ENCODE measurements at regions not wholly inside any gene's neighbourhood (a gene's known extent, or its start where the extent isn't known, plus 50 kb on each side); places are given as distances from the start of the nearest gene placed in this dataset.
A peak's percentile ranks its signal among the peaks of the same experiment; 100 is the strongest.

DNA sequence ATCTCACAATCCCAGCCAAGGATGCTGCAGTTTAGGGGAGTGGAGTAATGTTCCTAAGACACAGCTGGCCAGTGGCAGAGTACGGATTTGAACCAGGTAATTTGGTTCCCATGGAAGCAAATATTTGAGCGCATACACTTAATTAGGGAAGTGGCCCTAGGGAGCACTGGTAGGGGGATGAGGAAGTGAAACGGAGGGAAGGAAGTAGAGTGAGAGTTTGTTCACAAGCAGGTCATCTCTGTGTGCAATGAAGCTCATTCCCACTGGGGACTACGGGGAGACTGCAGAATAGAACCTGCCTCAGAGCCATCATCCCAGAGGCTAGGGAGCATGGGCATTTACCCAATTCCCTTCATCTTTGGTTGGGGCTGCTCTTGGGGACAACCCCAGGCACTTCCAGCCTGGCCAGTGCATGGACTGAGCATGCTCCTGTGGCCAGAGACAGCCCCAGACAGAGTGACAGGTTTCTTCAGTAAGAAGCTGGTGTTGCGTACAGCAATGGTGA lies 317.2 kb upstream of the PROK2 start:
- H3K4me3 Mint-ChIP-seq = no peak overlapping the region
- no peak overlapping the region for H3K27ac Mint-ChIP-seq
- no peak for DNase-seq
- H3K36me3 Mint-ChIP-seq = no peaks in the 10 kb centered on the region
- H3K27me3 Mint-ChIP-seq = no peaks in the 10 kb centered on the region
- no peaks in the 10 kb centered on the region for H3K9me3 Mint-ChIP-seq
- peaks cover 31% of the 10 kb centered on the region for H3K4me1 Mint-ChIP-seq

DNA sequence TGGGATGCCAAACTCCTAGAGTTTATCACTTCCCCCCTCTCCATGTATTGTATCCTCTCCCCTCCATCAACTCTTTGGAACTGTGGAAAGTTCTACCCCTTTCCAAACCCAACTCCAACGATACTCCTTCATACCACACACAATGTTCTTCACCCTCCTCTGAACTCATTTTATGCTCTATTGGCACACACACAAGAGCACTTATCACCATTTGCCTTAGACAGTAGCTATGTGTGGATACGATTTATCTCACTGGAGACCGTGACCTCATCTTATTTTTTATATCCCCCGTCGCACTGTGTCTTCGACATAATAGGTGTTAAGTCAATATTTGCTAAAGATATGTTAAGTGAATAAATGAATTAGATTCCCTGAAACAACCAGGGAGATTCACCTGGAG lies 316.5 kb upstream of the PROK2 start:
- Mint-ChIP-seq H3K27me3 (no peaks in the 10 kb centered on the region), H3K4me3 (peak overlapping the region; percentile 80), H3K27ac (peak overlapping the region; percentile 13), H3K9me3 (no peaks in the 10 kb centered on the region), H3K4me1 (peaks cover 31% of the 10 kb centered on the region), H3K36me3 (no peaks in the 10 kb centered on the region)
- no peak for DNase-seq

DNA sequence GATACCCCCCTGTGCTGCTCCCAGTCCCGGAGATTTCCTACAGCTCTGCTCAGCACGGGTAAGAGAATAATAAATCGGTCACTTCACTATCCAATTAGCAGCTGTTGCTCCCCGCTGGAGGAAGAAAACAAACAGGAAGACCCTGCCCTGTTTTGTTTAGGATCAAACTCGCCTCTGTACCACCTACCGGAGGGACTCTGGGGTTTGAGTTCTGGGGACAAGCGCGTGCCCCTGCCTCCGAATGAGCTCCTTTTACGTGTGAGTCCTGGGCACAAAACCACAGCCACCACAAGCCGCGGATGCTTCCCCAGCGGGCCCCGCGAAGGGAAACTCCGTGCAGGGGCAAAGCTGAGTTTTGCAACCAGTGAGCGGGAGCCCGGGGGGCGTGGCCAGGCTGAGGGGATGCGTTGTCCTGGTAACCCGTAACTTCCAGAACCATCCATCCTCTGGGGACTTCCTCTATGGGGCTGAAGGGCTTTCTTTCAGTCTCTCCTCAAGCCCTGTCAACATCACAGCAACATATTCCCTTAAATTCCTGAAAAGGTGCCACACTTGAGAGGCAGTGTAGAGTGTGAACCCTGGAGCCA lies 315.7 kb upstream of the PROK2 start:
- H3K27me3 Mint-ChIP-seq = no peaks in the 10 kb centered on the region
- H3K27ac Mint-ChIP-seq = peak overlapping the region; percentile 86
- no peaks in the 10 kb centered on the region for H3K9me3 Mint-ChIP-seq
- peak overlapping the region; percentile 80 for H3K4me3 Mint-ChIP-seq
- peak; percentile 90 for DNase-seq
- no peaks in the 10 kb centered on the region for H3K36me3 Mint-ChIP-seq
- peaks cover 31% of the 10 kb centered on the region for H3K4me1 Mint-ChIP-seq

DNA sequence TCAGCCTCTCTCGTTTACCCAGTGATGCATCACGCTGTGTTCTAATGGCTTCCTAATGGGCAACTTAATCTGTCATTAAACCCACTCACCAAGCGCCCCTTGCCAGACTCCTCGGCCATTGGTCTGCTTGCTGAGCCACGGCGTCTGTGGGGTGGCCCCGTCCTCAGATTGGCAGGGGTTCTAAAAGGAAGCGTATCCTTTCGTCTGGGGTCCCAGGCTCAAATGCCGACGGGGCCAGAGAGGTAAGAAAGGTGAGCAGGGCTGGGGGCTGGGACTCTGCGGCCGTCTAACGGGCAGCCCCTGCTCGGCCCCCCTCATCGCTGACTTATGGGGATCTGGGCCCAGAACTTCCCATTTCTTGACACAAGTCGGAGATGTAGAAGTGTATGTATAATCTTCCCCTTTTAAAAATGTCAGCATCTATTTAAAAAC lies 315.1 kb upstream of the PROK2 start:
- Mint-ChIP-seq H3K36me3 (no peaks in the 10 kb centered on the region), H3K27me3 (no peaks in the 10 kb centered on the region), H3K9me3 (no peaks in the 10 kb centered on the region), H3K4me1 (peaks cover 31% of the 10 kb centered on the region), H3K4me3 (peak overlapping the region; percentile 80), H3K27ac (peak overlapping the region; percentile 86)
- DNase-seq = no peak

DNA sequence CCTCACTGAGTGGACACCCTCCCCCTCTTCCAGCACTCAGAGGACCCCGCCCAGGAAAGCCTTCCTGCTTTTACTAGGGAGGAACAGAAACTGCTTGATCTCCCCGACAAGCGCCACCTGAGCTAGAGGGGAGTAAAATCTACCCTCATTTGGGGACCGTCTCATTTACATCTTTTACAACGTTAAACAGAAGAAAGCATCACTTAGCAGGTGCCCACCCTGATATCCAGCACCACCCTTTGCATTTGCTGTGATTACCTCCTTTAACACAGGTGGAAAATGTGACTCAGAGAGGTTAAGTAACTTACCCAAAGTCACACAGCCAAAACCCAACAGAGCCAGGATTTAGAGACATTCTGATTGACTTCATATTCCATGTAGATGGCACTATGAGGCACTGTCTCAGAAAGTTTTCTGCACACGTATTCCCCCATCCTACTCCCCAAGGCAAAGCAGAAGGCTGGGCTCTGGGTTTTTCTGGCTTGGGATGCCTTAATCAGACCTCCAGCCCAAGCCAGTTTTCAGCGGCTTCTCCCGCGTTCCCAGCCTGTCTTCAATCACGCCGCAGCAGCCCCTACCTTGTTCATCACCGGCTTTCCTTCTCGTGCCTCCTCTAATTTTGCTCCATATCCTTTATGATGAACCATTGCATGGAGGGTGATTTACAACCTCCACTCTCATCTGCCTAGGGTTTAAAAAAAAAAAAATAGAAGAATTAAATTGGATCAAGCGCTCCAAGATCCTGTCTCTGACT lies 314.6 kb upstream of the PROK2 start:
- H3K27me3 Mint-ChIP-seq = no peaks in the 10 kb centered on the region

DNA sequence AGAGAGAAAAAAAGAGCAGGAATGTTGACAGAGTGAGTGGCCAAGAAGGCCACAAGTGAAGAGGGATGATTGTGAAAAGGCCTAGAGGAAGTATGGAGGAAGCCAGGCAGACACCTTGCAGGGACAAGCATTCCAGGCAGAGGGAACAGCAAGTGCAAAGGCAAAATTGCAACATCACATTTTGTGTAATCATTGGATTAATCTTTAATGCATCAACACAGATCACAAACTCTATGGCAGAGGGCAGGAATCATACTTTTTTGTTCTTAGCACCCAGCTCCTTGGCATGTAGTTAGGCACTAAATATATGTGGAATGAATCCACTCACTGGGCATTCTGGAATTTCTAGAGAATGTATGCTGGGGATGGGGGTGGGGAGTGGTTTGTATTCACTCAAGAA lies 312.1 kb upstream of the PROK2 start:
- Mint-ChIP-seq H3K9me3 (no peaks in the 10 kb centered on the region), H3K27ac (no peak overlapping the region), H3K4me3 (no peak overlapping the region), H3K36me3 (no peaks in the 10 kb centered on the region), H3K4me1 (peaks cover 27% of the 10 kb centered on the region), H3K27me3 (no peaks in the 10 kb centered on the region)
- no peak for DNase-seq

More for the DNA sequence above, 314.6 kb upstream of the PROK2 start:
- Mint-ChIP-seq H3K4me1 (peaks cover 31% of the 10 kb centered on the region), H3K27ac (no peak overlapping the region), H3K9me3 (no peaks in the 10 kb centered on the region), H3K4me3 (peak overlapping the region; percentile 47), H3K36me3 (no peaks in the 10 kb centered on the region)
- DNase-seq = no peak

DNA sequence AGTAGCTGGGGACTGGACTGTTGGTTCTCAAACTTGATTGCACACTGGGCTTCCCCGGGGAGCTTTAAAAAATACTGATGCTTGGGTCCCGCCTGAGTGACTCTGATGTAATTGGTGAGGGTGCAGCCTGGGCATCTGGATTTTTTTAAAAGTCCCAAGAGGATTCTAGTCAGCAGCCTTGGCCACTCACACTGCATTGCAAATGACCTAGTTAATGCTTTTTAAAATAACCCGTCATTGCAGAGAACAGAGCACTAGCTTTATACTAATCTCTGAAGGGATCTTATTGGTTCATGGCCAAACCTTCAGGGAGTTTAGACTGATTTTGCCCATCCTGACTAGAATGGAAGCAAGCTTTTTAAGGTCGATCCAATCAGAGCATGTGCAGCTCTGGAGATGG lies 310.6 kb upstream of the PROK2 start:
- Mint-ChIP-seq H3K9me3 (no peaks in the 10 kb centered on the region), H3K27me3 (no peaks in the 10 kb centered on the region), H3K4me3 (no peak overlapping the region), H3K36me3 (no peaks in the 10 kb centered on the region), H3K4me1 (peaks cover 14% of the 10 kb centered on the region), H3K27ac (no peak overlapping the region)
- DNase-seq = no peak

DNA sequence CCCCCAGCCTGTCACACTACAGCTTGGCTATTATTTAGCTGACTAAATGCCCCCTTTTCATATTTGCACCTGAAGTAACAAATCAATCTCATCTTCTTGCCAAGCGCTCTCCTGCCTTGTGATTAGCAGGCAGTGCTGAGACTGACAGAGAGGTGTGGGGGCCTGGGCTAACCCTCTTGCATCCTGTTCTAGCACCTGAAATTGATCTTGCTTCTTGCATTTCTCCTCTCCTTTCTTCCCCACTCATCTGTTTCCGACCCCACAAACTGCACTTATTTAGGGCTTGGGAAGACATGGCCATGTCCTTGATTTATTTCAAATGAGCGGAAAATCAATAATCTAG lies 309.0 kb upstream of the PROK2 start:
- no peak for DNase-seq
- Mint-ChIP-seq H3K4me1 (peaks cover 2% of the 10 kb centered on the region), H3K36me3 (no peaks in the 10 kb centered on the region), H3K27me3 (no peaks in the 10 kb centered on the region), H3K4me3 (no peak overlapping the region), H3K27ac (no peak overlapping the region), H3K9me3 (no peaks in the 10 kb centered on the region)

DNA sequence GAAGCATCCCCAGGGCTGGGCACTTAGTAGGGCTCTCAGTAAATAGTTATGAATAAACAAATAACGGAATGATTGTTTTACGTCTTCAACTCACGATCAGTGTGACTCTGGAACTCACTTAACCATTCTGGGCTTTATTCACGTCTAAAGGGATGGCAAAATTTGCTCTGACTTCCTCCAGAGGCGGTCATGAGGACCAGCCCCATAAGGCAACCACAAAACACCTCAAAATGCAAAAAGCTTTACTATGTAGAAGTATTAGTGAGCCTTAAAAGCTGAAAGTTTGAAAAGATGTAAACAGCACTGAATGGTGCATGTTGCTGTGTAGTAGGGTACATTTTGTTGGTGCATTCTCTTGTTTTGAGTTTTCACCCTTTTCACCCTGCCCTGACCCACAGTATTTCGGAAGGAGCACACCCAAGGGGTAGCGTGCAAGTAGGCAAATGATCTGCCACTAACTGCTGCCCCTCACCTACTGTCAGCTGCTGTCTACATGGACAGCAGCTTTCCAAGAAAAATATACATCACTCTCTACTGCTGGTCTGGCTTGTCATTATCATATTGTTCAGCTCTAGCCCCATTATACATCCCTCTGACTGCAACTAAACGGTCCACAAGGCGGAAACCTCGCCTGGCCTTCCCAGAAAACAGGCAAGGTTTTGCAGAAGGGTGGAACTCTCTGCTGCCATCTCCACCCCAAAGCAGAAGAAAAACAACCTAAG lies 308.5 kb upstream of the PROK2 start:
- no peak for DNase-seq
- H3K9me3 Mint-ChIP-seq = no peaks in the 10 kb centered on the region
- H3K4me1 Mint-ChIP-seq = peaks cover 2% of the 10 kb centered on the region
- H3K27ac Mint-ChIP-seq = no peak overlapping the region
- H3K4me3 Mint-ChIP-seq = no peak overlapping the region
- H3K27me3 Mint-ChIP-seq = no peaks in the 10 kb centered on the region
- no peaks in the 10 kb centered on the region for H3K36me3 Mint-ChIP-seq

DNA sequence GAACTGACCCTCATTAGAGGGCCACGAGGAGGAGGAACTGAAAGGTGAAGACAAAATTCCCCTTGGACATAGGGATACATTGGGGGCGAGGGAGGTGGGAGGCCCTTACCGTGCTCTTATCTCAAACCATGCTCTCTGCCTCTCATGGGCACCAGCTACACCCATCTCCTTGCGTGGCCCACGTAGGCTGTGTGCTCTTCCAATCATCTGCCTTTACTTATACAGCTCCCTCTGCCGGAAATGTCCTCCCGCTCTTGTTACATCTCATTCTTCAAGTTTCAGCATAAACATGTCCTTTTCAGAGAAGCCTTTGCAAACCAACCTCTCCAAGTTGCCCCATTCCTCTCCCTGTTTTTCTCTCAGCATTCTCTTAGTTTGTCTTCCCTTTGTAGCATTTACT lies 307.8 kb upstream of the PROK2 start:
- H3K27ac Mint-ChIP-seq = no peak overlapping the region
- no peak for DNase-seq
- no peaks in the 10 kb centered on the region for H3K36me3 Mint-ChIP-seq
- H3K27me3 Mint-ChIP-seq = no peaks in the 10 kb centered on the region
- H3K4me3 Mint-ChIP-seq = no peak overlapping the region
- H3K4me1 Mint-ChIP-seq = peaks cover 1% of the 10 kb centered on the region
- H3K9me3 Mint-ChIP-seq = no peaks in the 10 kb centered on the region

DNA sequence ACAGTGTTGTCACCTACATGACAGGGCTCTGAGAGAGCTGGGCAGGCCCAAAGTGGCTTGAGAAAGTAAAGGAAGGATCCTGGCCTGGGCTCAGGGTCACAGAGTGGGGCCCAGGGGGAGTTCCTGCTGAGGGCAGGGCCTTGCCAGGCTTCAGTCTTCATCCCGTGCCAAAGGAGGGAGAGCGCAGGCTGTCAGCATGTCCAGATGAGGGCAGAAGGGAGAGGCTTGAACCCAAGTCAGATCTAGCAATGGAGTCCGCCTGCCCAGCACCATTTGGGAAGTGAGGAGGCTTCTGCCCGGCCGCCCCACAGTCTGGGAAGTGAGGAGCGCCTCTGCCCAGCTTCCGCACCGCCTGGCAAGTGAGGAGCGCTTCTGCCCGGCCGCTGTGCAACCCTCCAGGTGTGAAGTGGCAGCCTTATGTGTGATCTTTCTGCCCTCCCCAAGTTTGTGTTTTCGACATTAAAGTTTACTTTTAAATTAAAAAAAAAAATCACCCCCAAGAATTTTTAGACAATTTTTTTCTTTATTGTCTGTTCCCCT lies 303.6 kb upstream of the PROK2 start:
- Mint-ChIP-seq H3K4me3 (no peak overlapping the region), H3K27ac (no peak overlapping the region), H3K36me3 (no peaks in the 10 kb centered on the region), H3K27me3 (no peaks in the 10 kb centered on the region), H3K9me3 (no peaks in the 10 kb centered on the region), H3K4me1 (peaks cover 3% of the 10 kb centered on the region)
- no peak for DNase-seq

DNA sequence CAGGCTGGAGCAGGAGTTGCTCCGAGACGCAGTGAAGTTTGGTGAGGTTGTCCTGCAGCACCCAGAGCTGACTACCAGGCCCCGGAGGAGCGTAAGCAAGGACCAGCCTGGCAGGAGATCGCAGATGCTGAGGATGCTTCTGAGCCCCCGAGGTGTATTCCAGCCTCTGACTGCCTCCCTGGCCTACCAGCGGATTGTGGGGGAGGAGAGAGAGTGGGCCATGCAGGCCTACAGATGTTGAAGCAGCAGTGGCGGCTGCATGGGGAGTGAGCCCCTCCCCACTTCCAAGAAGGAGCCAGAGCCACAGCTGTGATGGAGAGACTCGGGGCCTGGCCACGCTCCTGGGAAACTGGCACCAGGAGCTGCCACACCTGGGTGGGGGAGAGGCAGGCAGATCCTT lies 302.5 kb upstream of the PROK2 start:
- H3K9me3 Mint-ChIP-seq = no peaks in the 10 kb centered on the region
- H3K36me3 Mint-ChIP-seq = no peaks in the 10 kb centered on the region
- peaks cover 5% of the 10 kb centered on the region for H3K4me1 Mint-ChIP-seq
- H3K27ac Mint-ChIP-seq = no peak overlapping the region
- no peaks in the 10 kb centered on the region for H3K27me3 Mint-ChIP-seq
- no peak for DNase-seq
- no peak overlapping the region for H3K4me3 Mint-ChIP-seq

DNA sequence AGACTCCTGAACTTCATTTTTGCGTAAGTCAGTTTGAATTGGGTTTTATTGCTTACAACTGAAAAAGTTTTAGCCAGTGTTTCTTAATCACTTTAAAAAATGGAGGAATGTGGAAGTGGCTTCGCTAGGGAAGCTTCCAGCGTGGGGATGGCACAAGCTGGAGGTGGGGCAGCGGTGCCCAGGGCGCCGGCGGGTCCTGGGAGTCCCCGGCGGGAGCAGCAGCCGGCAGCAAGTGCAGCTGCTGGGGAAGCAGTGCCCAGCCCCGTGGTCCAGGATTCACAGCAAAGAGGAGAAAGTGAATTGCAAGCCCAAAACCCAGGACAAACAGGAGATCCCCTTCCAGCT lies 301.8 kb upstream of the PROK2 start:
- Mint-ChIP-seq H3K4me1 (peaks cover 5% of the 10 kb centered on the region), H3K36me3 (no peaks in the 10 kb centered on the region), H3K27ac (no peak overlapping the region), H3K4me3 (no peak overlapping the region), H3K27me3 (no peaks in the 10 kb centered on the region), H3K9me3 (no peaks in the 10 kb centered on the region)
- no peak for DNase-seq

DNA sequence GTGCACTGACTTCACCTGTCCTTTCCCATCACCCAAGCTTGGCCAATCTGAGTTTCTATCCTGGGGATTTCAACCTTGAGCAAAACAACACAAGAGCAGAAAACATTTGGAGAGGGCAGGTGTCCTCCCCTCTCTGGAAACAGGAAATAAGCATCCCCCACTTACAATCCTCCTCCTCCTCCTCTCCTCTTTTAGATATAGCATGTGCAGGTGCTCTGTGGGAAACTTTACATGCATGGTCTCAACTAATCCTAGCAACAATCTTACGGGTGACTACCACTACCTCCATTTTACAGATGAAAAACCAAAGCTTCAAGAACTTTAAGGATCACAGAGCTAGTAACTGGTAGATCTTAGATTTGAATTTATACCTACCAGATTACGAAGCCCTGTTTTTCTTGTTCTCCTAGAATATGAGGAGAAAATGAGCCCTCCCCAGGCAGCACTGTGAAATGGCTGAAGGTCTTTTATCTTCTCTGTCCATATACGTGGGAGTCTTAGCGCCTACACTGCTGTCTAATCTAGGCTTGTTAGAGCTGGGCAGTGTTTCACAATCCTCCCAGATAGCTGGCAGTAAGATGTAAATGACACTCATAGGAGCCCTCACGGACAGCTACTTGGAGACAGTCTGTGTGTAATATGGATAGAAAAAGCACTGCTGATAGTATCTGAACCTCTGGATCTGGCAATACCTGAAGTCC lies 301.2 kb upstream of the PROK2 start:
- Mint-ChIP-seq H3K36me3 (no peaks in the 10 kb centered on the region), H3K9me3 (no peaks in the 10 kb centered on the region), H3K27me3 (no peaks in the 10 kb centered on the region)

DNA sequence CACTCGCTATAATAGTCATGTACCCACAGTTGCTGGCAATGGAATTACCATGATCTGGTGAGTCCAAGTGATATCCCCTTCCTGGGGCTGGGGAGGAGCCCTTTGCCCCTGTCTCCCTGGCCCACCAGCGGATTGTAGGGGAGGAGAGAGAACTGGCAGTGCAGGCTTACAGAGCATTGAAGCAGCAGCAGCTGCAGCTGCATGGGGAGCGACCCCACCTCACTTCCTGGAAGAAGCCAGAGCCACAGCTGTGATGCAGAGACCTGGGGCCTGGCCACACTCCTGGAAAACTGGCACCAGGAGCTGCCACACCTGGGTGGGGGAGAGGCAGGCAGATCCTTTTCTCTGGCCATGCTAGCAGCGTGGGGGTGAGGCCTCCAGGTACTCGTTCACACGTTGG lies 300.1 kb upstream of the PROK2 start:
- Mint-ChIP-seq H3K4me1 (peaks cover 7% of the 10 kb centered on the region), H3K27me3 (no peaks in the 10 kb centered on the region), H3K9me3 (no peaks in the 10 kb centered on the region), H3K36me3 (no peaks in the 10 kb centered on the region), H3K27ac (no peak overlapping the region), H3K4me3 (no peak overlapping the region)
- no peak for DNase-seq

More for the DNA sequence above, 301.2 kb upstream of the PROK2 start:
- H3K4me1 Mint-ChIP-seq = peaks cover 5% of the 10 kb centered on the region
- no peak overlapping the region for H3K4me3 Mint-ChIP-seq
- no peak overlapping the region for H3K27ac Mint-ChIP-seq
- DNase-seq = no peak

All from activated naive CD8-positive, alpha-beta T cell treated with anti-CD3 and anti-CD28 coated beads for 36 hours (primary cell).